ENCODE measurements at regions not wholly inside any gene's neighbourhood (a gene's known extent, or its start where the extent isn't known, plus 50 kb on each side); places are given as distances from the start of the nearest gene placed in this dataset.
"Not testable (repeated sequence)": the region's sequence is repeated elsewhere in the genome, so short reads cannot be mapped to it uniquely, and the experiment has no call there.

DNA sequence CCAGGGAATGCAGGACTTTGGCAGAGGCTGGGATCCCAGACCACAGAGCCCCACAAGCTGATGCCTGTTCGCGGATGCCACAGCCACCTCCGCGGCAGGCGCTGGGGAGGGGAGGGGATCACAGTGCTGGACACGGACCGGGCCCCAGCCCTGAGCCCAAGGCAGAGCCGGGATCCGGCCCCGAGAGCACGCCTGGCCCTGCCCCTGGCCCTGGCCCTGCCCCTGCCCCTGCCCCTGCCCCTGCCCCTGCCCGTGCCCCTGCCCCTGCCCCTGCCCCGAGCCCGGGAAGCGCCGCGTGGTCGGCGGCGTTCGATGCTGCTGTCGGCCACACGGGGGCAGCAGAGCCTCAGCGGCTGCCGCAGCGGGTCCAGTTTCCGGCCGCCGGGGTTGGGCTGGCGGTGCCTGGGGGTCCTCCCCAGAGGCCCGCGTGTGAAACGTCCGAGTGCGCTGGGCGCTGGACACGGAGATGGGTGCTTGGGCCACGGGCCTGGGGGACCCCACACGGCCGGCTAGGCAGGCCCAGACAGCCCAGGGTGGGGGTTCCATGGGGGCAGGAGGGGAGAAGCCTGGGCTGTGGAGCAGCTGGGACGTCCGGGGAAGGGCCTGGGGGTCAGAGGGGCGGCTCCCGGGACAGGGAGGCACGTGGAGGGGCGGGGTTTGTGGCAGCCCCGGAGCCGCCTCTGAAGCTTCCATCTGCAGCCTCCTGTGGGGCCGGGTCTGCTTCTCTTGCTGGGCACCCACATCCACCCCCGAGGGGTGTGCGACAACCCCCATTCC is 153.8 kb downstream of the TMEM121 start:
- peak; percentile 68 for ATAC-seq

DNA sequence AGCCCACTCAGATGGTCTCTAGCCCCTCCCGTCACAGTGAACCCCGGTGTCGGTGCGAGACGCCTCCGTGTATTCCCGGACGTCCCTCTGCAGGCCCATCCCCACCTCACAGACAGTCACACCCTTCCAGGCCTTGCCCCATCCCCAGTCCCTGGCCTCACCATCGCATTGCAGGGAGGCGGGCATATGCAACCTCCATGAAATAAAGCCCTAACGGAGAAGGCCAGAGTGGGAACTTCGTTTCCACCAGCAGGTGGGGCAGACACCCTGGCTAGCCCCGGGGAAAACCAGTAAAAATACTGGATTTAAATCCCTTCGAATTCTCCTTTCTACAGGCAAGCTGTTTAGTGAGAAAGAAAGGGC is 154.3 kb downstream of the TMEM121 start:
- ATAC-seq: peak; percentile 34

DNA sequence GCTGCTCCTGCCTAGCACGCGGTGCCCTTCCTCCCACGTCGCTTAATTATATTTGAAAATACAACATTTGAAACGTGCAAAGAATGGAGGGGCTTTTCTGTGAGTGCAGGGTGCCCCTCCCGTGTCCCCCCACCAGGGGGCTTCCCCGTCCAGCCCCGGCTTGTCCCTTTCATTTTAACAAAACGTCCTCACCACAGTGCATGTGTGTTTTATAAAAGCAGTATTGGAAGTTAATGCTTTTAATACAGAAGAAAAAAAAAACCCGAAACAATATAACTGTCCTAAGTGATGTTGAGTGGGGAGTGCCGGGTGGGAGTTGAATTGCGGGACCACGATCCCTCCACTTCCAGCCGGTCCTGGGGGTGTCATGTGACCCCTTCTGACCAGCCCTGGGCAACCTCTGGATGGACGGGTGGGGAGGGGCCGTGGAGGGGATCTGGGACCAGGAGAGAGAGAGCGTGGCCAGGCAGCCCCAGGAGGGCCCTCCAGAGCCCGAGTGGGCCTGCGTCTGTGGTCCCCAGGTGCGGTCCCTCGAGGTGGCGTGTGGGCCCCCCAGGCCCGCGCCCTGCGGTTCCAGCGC is 155.3 kb downstream of the TMEM121 start:
- ATAC-seq: not testable (repeated sequence)

DNA sequence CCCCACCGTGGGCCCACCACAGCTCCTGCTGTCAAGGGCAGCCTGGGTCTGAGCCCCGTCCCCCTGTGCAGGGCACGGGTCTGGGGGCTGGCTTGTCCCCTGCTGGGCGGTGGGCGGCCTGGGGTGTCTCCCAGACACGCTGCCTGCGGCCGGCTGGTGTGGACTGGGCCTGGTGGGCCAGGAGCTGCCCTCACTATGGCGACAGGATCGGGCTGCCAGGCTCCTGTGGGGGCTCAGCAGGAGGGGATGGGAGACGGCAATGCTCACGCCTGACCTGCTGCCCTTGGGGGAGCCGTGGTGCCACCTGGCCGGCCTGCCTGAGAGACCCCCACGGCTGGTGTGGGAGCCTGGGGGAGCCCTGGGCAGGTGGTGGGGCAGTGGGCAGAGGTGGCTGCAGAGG is 156.1 kb downstream of the TMEM121 start:
- ATAC-seq: not testable (repeated sequence)

DNA sequence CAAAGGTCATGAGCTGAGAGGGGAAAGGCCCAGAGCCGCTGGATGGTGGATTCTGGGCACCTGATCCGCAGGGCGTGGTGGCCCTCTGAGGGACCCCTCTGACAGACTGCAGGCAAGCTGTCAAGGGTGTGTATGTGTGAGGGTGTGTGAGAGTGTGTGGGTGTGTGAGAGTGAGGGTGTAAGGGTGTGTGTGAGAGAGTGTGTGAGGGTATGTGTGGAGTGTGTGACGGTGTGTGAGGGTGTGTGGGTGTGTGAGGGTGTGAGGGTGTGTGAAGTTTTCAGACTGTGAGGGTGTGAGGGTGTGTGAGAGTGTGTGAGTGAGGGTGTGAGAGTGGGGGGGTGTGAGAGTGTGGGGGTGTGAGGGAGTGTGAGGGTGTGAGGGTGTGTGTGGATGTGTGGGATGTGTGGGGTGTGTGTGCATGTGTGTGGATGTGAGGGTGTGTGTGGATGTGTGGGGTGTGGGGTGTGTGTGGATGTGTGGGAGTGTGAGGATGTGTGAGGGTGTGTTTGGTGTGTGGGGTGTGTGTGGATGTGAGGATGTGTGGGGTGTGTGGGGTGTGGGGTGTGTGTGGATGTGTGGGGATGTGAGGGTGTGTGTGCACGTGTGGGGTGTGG is 156.7 kb downstream of the TMEM121 start:
- ATAC-seq: no peak

DNA sequence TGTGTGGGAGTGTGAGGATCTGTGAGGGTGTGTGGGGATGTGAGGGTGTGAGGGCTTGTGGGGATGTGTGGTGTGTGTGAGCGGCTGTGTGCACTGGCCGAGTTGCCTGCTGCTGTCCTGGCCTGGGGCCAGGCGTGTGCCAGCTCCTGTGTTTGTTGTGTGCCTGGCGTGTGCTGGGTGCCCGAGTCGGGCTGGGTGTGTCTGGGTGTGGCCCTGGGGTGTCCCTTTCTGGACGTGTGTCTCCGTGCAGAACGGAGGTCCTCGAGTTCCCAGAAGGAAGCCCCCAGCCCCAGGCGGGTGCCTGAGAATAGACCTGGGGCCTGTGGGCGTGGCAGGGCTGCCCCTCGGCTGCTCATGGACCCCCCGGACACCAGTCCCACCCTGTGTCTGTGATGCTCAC is 157.7 kb downstream of the TMEM121 start:
- ATAC-seq: not testable (repeated sequence)

DNA sequence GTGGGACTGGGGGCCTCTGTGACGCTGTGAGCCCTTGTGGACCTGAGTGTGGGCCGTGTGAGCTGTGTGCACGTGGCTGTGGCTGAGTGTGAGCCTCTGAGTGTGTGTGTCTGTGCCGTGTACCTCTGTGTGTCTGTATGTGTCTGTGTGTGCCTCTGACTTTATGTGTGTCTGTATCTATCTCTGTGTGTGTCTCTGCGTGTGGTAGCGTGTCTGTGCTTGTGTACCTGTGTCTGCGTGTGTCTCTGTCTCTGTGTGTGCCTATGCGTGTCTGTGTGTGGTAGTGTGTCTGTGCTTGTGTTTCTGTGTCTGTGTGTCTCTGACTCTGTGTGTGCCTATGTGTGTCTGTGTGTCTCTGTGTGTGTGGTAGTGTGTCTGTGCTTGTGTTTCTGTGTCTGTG is 158.2 kb downstream of the TMEM121 start:
- not testable (repeated sequence) for ATAC-seq

DNA sequence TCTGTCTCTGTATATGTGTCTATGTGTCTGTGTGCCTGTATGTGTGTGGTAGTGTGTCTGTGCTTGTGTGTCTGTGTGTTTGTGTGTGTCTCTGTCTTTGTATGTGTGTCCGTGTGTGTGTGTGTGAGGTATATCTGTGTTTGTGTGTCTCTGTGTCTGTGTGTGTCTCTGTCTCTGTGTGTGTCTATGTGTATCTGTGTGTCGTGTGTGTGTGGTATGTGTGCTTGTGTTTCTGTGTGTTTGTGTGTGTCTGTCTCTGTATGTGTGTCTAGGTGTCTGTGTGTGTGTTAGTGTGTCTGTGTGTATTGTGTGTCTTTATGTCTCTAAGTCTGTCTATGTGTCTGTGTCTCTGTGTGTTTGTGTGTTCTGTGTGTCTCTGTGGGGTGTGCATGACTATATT is 158.6 kb downstream of the TMEM121 start:
- ATAC-seq: no peak

DNA sequence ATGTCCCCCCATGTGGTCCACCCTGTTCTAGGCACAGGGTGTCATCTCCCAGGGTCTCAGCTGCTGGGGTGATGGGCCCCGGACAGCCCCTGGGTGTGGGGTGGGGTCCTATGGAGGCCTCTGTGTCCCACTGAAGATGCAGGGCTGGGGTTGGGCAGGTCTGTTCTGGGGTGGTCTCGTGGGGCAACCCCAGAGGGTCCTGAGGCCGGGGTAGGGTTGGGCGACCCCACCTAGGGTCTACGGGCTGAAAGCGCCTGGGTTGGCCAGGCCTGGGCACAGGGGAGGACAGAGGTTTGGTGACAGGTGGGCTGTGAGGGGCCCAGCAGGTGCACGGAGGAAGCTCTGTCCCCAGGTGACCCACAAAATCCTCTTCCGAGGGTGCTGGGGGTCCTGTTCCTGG is 159.2 kb downstream of the TMEM121 start:
- ATAC-seq: peak; percentile 6

DNA sequence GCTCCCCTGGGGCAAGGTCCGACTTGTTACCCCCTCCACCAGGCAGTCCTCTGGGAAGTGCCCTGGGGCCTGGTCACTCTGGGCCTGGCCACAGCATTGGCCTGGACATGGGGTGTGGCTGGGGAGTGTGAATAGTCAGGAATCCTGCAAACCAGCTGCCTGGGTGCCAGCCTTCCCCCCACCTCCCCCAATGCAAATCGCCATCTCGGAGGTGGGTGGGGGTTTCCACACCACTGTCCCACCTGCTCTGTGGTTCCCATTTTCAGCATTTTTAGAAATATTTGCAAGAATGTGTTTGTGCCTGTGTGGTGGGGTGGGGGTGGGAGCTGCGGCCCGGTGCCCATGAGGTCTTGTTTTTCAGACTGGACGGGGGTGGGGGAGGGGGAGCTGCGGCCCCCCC is 159.7 kb downstream of the TMEM121 start:
- ATAC-seq: peak; percentile 25

DNA sequence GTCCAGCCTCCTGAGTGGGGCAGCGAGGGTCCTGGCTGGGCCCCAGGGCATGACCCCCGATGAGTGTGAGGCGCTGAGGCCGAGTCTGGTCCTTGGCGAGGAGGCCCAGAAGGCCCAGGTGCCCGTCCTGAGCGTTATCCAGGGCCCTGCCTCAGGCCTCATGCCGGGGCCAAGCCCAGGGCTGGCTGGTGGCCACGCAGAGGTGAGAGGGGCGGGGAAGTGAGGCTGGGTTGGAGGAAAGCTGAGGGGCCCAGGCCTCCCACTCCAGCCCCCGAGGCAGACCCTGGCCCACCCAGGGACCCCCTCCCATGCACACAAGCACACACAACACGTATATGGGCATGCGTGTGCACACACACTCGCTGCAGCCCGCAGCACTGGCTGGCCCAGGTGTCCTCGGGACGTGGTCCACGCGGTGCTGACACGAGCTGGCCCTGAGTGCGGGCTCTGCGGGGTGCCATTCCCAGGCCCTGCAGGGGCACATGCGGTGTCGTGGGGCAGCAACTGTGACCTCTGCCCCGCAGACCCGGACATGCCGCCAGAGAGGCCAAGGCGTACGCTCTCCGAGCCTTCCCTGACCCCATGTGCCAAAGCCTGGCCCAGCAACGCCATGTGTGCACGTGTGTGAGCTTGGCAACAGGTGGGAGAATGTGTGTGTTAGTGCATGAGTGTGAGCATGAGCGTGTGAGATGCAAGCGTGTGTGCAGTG is 160.2 kb downstream of the TMEM121 start:
- ATAC-seq: peak; percentile 3

DNA sequence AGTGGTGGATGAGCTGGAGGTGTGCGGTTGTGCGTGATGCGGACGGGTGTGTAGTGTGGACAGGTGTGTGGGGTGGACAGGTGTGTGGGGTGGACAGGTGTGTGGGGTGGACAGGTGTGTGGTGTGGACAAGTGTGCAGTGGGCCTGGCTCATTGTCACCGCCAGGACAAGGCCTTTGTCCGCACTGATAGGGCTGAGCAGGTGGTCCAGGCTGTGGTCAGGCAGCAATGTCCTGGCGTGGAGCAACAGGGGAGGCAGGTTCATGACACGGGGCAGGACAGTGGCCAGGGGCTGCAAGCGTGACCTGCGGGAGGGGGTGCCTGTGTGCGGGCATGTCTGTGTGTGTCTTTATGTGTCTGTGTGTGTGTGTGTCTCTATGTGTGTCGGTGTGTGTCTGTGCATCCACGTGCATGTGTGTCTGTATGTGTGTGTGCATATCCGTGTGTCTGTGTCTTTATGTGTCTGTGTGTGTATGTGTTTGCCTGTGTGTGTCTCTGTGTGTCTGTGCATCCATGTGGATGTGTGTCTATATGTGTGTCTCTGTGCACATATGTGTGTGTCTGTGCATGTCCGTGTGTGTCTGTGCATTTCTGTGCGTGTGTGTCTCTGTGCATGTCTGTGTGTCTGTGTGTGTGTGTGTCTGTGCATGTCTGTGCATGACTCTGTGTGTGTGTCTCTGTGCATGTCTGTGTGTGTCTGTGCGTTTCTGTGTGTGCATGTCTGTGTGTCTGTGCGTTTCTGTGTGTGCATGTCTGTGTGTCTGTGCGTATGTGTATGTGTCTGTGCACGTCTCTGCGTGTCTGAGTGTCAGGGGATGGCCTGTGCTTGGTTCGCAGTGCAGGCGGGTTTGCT is 161.0 kb downstream of the TMEM121 start:
- ATAC-seq: not testable (repeated sequence)

DNA sequence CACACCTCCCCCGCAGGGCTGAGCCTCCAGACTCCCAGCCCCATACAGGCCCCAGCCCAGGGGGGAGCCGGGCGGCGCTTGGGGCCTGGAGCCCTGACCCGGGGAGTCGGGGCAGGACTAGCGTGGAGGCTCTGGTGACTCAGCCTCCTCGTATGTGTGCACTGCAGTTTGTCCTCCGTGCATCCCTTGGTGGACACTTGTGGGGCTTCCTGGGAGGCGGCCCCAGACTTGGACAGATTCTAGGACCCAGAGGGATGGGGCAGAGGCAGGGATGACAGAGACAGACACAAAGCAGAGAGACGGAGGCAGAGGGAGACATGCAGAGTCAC is 161.6 kb downstream of the TMEM121 start:
- peak; percentile 17 for ATAC-seq

DNA sequence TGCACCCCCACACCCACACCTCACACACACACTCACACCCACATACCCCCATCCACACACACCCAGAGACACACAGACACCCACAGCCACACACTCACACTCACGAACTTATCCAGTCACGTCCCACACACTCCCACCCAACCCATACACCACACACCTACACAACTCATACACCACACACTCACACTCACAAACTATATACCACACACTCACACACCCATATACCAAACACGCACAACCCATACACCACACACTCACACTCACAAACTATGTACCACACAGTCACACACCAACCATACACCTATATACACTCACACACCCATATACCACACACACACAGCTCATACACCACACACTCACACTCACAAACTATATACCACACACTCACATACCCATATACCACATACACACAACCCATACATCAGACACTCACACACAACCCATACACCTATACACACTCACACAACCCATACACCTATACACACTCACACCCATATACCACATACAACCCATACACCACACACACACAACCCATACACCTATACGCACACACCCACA is 162.4 kb downstream of the TMEM121 start:
- ATAC-seq: not testable (repeated sequence)

DNA sequence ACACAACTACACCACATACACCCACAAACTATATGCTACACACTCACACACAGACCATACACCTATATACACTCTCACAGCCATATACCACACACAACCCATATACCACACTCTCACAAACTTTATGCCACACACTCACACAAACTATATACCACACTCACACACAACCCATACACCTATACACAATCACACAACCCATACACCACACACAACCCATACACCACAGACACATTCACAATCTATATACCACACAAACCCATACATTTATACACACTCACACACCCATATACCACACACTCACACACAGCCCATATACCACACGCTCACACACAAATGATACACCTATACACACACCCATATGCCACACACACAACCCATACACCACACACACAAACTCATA is 163.3 kb downstream of the TMEM121 start:
- ATAC-seq: no peak

DNA sequence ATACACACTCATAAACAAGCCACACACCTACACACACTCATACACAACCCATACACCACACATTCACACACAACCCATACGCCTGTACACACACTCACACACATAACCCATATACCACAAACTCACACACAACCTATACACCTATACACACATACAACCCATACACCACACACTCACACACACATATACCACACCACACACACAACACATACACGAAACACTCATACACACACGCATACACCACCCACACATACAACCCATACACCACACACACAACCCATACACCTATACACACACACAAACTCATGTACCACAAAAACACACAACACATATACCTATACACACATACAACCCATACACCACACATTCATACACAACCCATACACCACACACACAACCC is 164.3 kb downstream of the TMEM121 start:
- ATAC-seq: no peak

DNA sequence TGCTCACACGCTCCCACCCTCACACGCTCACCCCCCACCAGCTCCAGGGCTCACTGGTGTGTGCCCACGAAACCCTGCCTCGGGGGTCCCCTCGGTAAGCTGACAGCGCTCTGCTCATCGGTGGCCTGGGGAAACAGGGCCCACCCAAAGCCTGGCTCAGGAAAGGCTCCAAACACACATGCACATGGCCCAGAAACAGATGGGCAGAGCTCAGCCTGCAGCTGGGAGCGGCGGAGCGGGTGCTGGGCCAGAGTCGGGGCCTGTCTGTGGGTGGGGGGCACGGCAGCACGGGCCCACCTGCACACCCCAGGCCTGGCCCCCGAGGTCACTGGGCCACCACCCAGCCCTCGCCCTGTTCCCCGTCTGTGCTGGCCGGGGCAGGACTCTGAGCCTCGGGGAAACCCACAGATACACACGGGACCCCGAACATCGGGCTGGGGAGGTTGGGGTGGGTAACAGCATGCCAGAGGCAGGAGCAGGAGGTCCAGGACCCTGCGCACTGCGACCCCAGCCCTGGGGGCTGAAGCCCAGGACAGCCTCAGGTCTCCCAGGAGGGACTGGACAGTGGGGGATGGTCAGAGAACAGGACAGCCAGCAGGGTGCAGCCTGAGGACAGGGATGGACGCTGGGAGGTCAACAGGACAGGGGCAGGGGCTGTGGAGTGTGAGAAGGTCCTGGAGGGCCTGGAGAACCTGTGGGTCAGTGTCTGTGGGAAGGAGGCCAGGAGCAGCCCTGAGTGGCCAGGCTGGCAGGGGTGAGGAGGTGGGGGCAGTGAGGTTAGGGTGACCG is 165.1 kb downstream of the TMEM121 start:
- ATAC-seq: not testable (repeated sequence)

DNA sequence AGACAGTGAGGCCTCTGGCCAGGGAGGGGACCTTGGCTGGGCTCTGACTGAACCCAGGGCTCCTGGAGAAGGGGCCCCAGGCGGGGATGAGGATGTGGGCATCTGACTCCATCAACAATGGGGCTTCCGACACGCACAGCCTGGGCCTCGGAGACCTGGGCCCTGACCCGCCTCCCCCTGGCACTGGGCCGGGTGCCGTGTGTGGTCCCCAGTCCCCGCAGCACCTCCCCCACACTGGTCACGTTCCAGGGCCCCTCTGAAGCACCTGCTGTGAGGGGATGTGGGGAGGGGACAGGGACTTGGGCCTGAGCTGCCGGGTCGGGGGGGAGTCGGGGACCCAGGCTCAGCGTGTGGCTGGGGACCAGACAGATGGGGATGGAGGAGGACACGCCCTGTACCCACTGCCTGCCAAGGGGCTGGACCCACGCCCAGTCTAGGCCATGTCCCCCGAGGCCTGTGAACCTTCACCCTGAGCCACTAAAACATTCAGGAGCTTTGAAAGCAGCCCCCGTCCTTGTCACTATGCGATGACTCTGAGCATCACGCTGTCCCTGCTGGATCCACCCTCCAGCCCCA is 165.8 kb downstream of the TMEM121 start:
- peak; percentile 33 for ATAC-seq

DNA sequence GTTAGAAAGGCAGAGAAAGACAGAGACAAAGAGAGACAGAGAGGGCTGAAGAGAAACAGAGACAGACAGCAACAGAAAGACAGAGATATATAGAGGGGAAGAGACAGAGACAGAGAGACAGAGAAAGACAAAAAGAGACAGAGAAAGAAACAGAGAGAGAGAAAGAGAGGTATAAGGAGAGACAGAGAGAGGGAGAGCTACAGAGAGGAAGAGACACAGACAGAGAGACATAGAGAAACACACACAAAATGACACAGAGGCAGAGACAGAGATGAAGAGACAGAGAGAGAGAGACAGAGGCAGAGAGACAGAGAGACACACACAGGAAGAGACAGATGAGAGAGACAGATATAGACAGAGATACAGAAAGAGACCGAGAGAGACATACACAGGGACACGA is 168.6 kb downstream of the TMEM121 start:
- no peak for ATAC-seq

DNA sequence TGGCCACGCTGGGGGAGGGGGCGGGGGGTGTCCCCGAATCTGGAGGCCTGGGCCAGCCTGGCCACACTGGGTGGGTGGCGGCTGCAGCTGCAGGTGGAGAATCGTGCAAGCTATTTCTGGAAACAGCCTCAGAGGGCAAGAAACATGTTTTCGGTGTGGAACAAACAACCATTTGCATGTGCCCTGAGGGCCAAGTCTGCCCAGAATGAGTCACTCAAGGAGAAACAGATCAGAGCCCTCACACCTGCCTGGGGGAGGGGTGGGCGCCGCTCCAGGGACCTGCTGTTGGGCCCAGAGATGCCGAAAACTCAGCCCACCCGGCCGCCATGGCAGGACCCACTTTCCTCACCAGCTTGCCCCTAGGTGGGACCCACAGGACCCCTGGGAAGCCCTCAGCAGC is 170.0 kb downstream of the TMEM121 start:
- peak; percentile 37 for ATAC-seq

DNA sequence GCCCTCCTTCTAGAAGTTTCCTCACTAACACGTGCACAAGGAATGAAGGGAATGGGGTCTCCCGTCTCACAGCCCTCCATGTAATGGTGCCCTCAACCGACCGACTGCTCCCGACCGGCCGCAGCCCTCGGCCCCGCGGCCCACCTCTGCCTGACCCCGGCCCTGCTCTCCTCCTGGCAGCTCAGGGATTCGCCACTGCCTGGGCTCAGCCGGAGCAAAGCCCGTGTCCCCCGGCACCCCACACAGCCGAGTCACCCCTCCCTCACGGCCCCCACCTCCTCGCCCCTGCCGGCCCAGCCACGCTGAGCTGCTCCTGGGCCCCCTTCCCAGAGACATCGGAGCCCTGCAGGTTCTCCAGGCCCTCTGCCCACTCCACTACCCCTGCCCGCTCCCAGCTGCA is 171.0 kb downstream of the TMEM121 start:
- ATAC-seq: not testable (repeated sequence)
